Upper lobe of right lung (tissue), 1 donor: ENCODE measurements at regions not wholly inside any gene's neighbourhood (a gene's known extent, or its start where the extent isn't known, plus 50 kb on each side); places are given as distances from the start of the nearest gene placed in this dataset.

Experiments
- ATAC-seq: fragments of 200-7000 bp; cut with Tn5 transposase; one replicate; pipeline ENCODE4 v1.9.1; 2020; ENCODE audit warnings: mild to moderate bottlenecking, moderate library complexity
- DNase-seq: peaks from one replicate; pipeline ENCODE4 v3.0.0-alpha.2; 2020
- H3K27ac ChIP-seq: fragments of 200-600 bp; one replicate; pipeline ENCODE4 v1.8.0; 2022
- H3K27me3 ChIP-seq: fragments of 200-600 bp; one replicate; pipeline ENCODE4 v1.8.0; 2022; ENCODE audit warnings: mild to moderate bottlenecking
- H3K36me3 ChIP-seq: fragments of 200-600 bp; one replicate; pipeline ENCODE4 v1.8.0; 2022
- H3K4me1 ChIP-seq: fragments of 200-600 bp; one replicate; pipeline ENCODE4 v1.8.0; 2022
- H3K4me3 ChIP-seq: fragments of 200-600 bp; one replicate; pipeline ENCODE4 v1.8.0; 2022; ENCODE audit warnings: mild to moderate bottlenecking
- H3K9me3 ChIP-seq: fragments of 200-600 bp; one replicate; pipeline ENCODE4 v1.8.0; 2022
- intact Hi-C: fragments of 100-400 bp; cut with DNase I; formaldehyde crosslinking; loops from one replicate; pipeline ENCODE4 v1.11.0; 2022
- TF ChIP-seq, protein P1 (sequence below): fragments of 200-600 bp; IDR thresholded peaks from one replicate; pipeline ENCODE4 v1.8.0; 2022; ENCODE audit warnings: antibody characterized with exemption
- donor health status: DM: no; HTN: yes; CAD: no; lungs with severe emphysema.

- peaks cover 7% of the 10 kb centered on the region for H3K4me1 ChIP-seq
- H3K4me3 ChIP-seq = no peak overlapping the region
- no peak overlapping the region for H3K27ac ChIP-seq
- H3K9me3 ChIP-seq = no peaks in the 10 kb centered on the region
- H3K27me3 ChIP-seq = no peaks in the 10 kb centered on the region
- intact Hi-C loops = no loop called here
- TF ChIP-seq, protein P1, sequence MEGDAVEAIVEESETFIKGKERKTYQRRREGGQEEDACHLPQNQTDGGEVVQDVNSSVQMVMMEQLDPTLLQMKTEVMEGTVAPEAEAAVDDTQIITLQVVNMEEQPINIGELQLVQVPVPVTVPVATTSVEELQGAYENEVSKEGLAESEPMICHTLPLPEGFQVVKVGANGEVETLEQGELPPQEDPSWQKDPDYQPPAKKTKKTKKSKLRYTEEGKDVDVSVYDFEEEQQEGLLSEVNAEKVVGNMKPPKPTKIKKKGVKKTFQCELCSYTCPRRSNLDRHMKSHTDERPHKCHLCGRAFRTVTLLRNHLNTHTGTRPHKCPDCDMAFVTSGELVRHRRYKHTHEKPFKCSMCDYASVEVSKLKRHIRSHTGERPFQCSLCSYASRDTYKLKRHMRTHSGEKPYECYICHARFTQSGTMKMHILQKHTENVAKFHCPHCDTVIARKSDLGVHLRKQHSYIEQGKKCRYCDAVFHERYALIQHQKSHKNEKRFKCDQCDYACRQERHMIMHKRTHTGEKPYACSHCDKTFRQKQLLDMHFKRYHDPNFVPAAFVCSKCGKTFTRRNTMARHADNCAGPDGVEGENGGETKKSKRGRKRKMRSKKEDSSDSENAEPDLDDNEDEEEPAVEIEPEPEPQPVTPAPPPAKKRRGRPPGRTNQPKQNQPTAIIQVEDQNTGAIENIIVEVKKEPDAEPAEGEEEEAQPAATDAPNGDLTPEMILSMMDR = no peak
- DNase-seq (no peak), ATAC-seq (no peak)
- no peaks in the 10 kb centered on the region for H3K36me3 ChIP-seq
These were observed 88.0 kb upstream of the UST start for GRCh38 chr6:148658681-148659430.

DNA sequence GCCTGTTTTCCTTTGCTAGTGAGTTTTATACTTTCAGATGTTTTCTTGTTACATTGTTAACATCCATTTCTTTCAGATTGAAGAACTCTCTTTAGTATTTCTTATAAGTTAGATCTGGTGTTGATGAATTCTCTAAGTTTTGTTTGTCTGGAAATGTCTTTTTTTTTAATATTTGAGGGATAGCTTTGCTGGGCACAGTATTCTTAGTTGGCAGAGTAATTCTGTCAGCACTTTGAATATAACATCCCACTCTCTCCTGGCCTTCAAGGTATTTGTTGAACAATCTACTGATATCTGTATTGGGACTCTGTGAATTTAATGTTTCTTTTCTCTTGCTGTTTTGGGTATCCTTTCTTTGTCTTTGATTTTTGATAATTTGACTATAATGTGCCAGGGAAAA lies 79.4 kb upstream of the UST start:
- H3K9me3 ChIP-seq = peaks cover 18% of the 10 kb centered on the region
- H3K4me3 ChIP-seq = no peak overlapping the region
- no peaks in the 10 kb centered on the region for H3K36me3 ChIP-seq
- intact Hi-C loops = no loop called here
- H3K27me3 ChIP-seq = no peaks in the 10 kb centered on the region
- ATAC-seq (no peak), DNase-seq (no peak)
- H3K4me1 ChIP-seq = no peaks in the 10 kb centered on the region
- TF ChIP-seq, protein P1 = no peak
- no peak overlapping the region for H3K27ac ChIP-seq

DNA sequence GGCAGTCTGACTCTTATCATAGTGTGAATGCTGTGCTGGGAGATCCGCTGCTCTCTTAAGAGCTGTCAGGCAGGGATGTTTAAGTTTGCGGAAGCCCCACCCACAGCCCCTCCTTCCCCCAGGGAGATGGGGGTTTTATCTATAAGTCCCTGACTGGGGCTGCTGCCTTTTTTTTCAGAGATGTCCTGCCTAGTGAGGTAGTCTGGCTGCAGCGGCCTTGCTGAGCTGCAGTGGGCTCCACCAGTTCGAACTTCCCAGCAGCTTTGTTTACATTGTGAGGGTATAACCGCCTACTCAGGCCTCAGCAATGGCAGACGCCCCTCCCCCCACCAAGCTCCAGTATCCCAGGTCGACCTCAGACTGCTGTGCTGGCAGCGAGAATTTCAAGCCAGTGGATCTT lies 75.7 kb upstream of the UST start:
- ATAC-seq (no peak), DNase-seq (no peak)
- H3K27me3 ChIP-seq = no peaks in the 10 kb centered on the region
- H3K9me3 ChIP-seq = peaks cover 18% of the 10 kb centered on the region
- no peaks in the 10 kb centered on the region for H3K4me1 ChIP-seq
- intact Hi-C loops = no loop called here
- no peak overlapping the region for H3K27ac ChIP-seq
- no peak overlapping the region for H3K4me3 ChIP-seq
- TF ChIP-seq, protein P1 = no peak
- no peaks in the 10 kb centered on the region for H3K36me3 ChIP-seq

DNA sequence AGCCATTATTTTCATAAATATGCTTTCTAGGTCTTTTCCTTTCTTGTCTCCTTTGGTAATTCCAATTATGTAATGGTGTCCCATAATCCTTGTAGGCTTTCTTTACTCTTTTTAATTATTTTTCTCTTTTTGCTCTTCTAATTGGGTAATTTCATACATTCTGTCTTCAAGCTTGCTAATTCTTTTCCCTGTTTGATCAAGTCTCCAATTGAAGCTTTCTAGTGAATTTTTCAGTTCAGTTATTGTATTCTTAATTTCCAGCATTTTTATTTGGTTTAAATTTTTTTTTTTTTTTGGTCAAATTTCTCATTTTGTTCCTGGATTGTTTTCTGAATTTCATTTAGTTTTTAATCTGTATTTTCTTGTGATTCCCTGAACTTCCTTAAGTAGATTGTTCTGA lies 74.9 kb upstream of the UST start:
- Histone ChIP-seq H3K36me3 (no peaks in the 10 kb centered on the region), H3K4me3 (no peak overlapping the region), H3K27ac (no peak overlapping the region), H3K9me3 (peaks cover 13% of the 10 kb centered on the region), H3K4me1 (no peaks in the 10 kb centered on the region), H3K27me3 (no peaks in the 10 kb centered on the region)
- TF ChIP-seq, protein P1 = no peak
- DNase-seq (no peak), ATAC-seq (no peak)
- intact Hi-C loops = no loop called here

DNA sequence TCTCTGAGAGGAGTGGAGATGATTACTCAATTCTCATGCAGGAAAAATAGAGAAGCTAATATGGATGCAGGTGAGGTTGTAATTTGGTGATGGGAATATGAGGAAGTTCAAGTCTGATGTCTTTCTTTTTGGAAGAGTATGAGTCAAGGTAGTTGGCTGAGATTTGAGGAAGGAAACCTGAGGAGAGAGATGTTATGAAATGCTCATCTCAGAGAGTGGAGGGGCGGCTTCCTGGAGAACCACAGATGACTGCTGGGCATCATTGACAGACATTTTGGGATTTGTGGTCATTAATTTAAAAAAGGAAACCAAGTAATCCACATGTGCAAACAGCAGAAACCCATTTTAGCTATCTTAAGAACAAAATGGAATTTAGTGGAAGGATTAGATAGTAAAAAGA lies 72.5 kb upstream of the UST start:
- Histone ChIP-seq H3K27ac (no peak overlapping the region), H3K27me3 (no peaks in the 10 kb centered on the region), H3K4me3 (no peak overlapping the region), H3K4me1 (no peaks in the 10 kb centered on the region), H3K9me3 (no peaks in the 10 kb centered on the region), H3K36me3 (no peaks in the 10 kb centered on the region)
- no peak for ATAC-seq
- no peak for DNase-seq
- intact Hi-C loops = no loop called here
- TF ChIP-seq, protein P1 = no peak
